ENCODE measurements at regions not wholly inside any gene's neighbourhood (a gene's known extent, or its start where the extent isn't known, plus 50 kb on each side); places are given as distances from the start of the nearest gene placed in this dataset.

DNA sequence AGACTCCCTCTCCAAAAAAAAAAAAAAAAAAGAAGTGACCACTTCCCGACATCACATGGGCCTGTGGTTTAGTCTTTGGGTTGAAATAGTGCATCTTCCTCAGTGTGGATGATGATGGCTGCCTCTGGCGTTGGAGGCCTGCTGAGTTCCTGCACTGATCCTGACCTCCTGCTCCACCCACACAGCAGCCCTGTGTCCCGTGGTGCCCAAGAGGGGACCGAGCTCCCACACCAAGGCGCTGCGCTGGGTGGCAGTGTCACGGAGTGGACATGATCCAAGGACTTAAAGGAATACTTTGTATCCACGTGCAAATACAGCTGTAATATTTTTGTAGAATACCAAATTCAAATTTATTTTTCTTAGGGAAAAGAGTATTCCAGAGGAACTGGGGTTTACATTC is 109.2 kb upstream of the PHACTR3 start:
- TF ChIP-seq, protein P1, sequence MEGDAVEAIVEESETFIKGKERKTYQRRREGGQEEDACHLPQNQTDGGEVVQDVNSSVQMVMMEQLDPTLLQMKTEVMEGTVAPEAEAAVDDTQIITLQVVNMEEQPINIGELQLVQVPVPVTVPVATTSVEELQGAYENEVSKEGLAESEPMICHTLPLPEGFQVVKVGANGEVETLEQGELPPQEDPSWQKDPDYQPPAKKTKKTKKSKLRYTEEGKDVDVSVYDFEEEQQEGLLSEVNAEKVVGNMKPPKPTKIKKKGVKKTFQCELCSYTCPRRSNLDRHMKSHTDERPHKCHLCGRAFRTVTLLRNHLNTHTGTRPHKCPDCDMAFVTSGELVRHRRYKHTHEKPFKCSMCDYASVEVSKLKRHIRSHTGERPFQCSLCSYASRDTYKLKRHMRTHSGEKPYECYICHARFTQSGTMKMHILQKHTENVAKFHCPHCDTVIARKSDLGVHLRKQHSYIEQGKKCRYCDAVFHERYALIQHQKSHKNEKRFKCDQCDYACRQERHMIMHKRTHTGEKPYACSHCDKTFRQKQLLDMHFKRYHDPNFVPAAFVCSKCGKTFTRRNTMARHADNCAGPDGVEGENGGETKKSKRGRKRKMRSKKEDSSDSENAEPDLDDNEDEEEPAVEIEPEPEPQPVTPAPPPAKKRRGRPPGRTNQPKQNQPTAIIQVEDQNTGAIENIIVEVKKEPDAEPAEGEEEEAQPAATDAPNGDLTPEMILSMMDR (conservative IDR thresholded peaks at IDR 0.05; ENCODE audit: low read depth, low read length) = no peak
- TF ChIP-seq MAFK (IDR thresholded peaks at IDR 0.05; ENCODE audit: low read depth, low read length) (no peak), MXI1 (IDR thresholded peaks at IDR 0.05; ENCODE audit: borderline replicate concordance, low read depth, low read length) (no peak)
